ENCODE measurements at regions not wholly inside any gene's neighbourhood (a gene's known extent, or its start where the extent isn't known, plus 50 kb on each side); places are given as distances from the start of the nearest gene placed in this dataset.

- DNase-seq: no peak
- no peaks in the 10 kb centered on the region for H3K27me3 ChIP-seq (replicated peaks in 1 of 7)
- TF ChIP-seq POLR2A (IDR thresholded peaks at IDR 0.05) (no peak), POLR2AphosphoS5 (IDR thresholded peaks at IDR 0.05) (no peak), CTCF (IDR thresholded peaks at IDR 0.05 in 8 of 11, conservative IDR thresholded peaks at IDR 0.05 in 3 of 11) (no peak)
- H3K4me1 ChIP-seq: peaks cover 6 to 32% (median 18%) of the 10 kb centered on the region in 6 donors
- H3K27ac ChIP-seq: peak overlapping the region in 1 of 8 donors; percentile 64
- no peaks in the 10 kb centered on the region for H3K9me3 ChIP-seq
- no peaks in the 10 kb centered on the region for H3K36me3 ChIP-seq
- no peak overlapping the region for H3K4me3 ChIP-seq
- intact Hi-C loops (cut with DNase I; ENCODE audit: low total_unique reads): no loop called here
- WGBS, 5 donors: 82 to 100% (median 88%) methylated on average over 1 of the region's 1 CpG
Measured at GRCh38 chr4:81634766-81635549, 163.3 kb upstream of the RASGEF1B start.

GRCh38 chr4:81634165-81634564 lies 162.5 kb upstream of the RASGEF1B start:
- intact Hi-C loops (cut with DNase I; ENCODE audit: low total_unique reads): no loop called here
- Histone ChIP-seq H3K36me3 (no peaks in the 10 kb centered on the region), H3K4me1 (peaks cover 6 to 32% (median 18%) of the 10 kb centered on the region in 6 donors), H3K9me3 (no peaks in the 10 kb centered on the region), H3K4me3 (no peak overlapping the region), H3K27ac (no peak overlapping the region), H3K27me3 (replicated peaks in 1 of 7) (no peaks in the 10 kb centered on the region)
- WGBS, 5 donors: 73 to 86% (median 77%) methylated on average over 4 of the region's 4 CpGs
- DNase-seq: no peak
- TF ChIP-seq CTCF (IDR thresholded peaks at IDR 0.05 in 8 of 11, conservative IDR thresholded peaks at IDR 0.05 in 3 of 11) (no peak), POLR2AphosphoS5 (IDR thresholded peaks at IDR 0.05) (no peak), POLR2A (IDR thresholded peaks at IDR 0.05) (no peak)

GRCh38 chr4:81632581-81633299 lies 161.0 kb upstream of the RASGEF1B start:
- peaks cover 6 to 32% (median 18%) of the 10 kb centered on the region in 6 donors for H3K4me1 ChIP-seq
- H3K27me3 ChIP-seq (replicated peaks in 1 of 7): no peaks in the 10 kb centered on the region
- intact Hi-C loops (cut with DNase I; ENCODE audit: low total_unique reads): no loop called here
- no peak overlapping the region for H3K27ac ChIP-seq
- WGBS, 5 donors: 63 to 70% (median 66%) methylated on average over 9 of the region's 9 CpGs
- TF ChIP-seq CTCF (IDR thresholded peaks at IDR 0.05 in 8 of 11, conservative IDR thresholded peaks at IDR 0.05 in 3 of 11) (no peak), POLR2A (IDR thresholded peaks at IDR 0.05) (no peak), POLR2AphosphoS5 (IDR thresholded peaks at IDR 0.05) (no peak)
- no peak for DNase-seq
- no peaks in the 10 kb centered on the region for H3K9me3 ChIP-seq
- H3K4me3 ChIP-seq: no peak overlapping the region
- no peaks in the 10 kb centered on the region for H3K36me3 ChIP-seq

- H3K27ac ChIP-seq: no peak overlapping the region
- no peak for TF ChIP-seq CTCF (IDR thresholded peaks at IDR 0.05 in 8 of 11, conservative IDR thresholded peaks at IDR 0.05 in 3 of 11)
- TF ChIP-seq POLR2A (IDR thresholded peaks at IDR 0.05): no peak
- no peak for TF ChIP-seq POLR2AphosphoS5 (IDR thresholded peaks at IDR 0.05)
- no peak overlapping the region for H3K4me3 ChIP-seq
- H3K36me3 ChIP-seq: no peaks in the 10 kb centered on the region
- H3K4me1 ChIP-seq: peaks cover 6 to 32% (median 18%) of the 10 kb centered on the region in 6 donors
- 48 to 58% (median 53%) methylated on average over 4 of the region's 4 CpGs for WGBS, 5 donors
- H3K9me3 ChIP-seq: no peaks in the 10 kb centered on the region
- H3K27me3 ChIP-seq (replicated peaks in 1 of 7): no peaks in the 10 kb centered on the region
- DNase-seq: no peak
- intact Hi-C loops (cut with DNase I; ENCODE audit: low total_unique reads): no loop called here
Measured at GRCh38 chr4:81631958-81632441, 160.3 kb upstream of the RASGEF1B start.

Data from spleen (tissue), 11 donors.